Activated CD8-positive, alpha-beta memory T cell treated with anti-CD3 and anti-CD28 coated beads for 36 hours (primary cell): ENCODE measurements at regions not wholly inside any gene's neighbourhood (a gene's known extent, or its start where the extent isn't known, plus 50 kb on each side); places are given as distances from the start of the nearest gene placed in this dataset.

ENCODE experiments used
- CTCF ChIA-PET: fragments of 350-600 bp; sonication (Branson Sonifier 250); formaldehyde crosslinking; loops from one replicate; lab custom pipeline; 2021; ENCODE audit warnings: antibody characterized with exemption; lab: Charles Lee
- POLR2A ChIA-PET: fragments of 350-600 bp; sonication (Branson Sonifier 250); formaldehyde crosslinking; loops from one replicate; lab custom pipeline; 2021; ENCODE audit warnings: antibody characterized with exemption; lab: Charles Lee

GRCh38 chr6:40778918-40779317 lies 191.8 kb upstream of the LRFN2 start:
- ChIA-PET POLR2A (no interaction called here), CTCF (no interaction called here)

- CTCF ChIA-PET, result no interaction called here
- POLR2A ChIA-PET, result no interaction called here
Observed at GRCh38 chr6:40778196-40778595, 191.0 kb upstream of the LRFN2 start.

- POLR2A ChIA-PET, result no interaction called here
- CTCF ChIA-PET, result no interaction called here
Observed at GRCh38 chr6:40774932-40775331, 187.8 kb upstream of the LRFN2 start.

GRCh38 chr6:40770794-40771193 lies 183.6 kb upstream of the LRFN2 start:
- POLR2A ChIA-PET, result no interaction called here

GRCh38 chr6:40764726-40765125 lies 177.6 kb upstream of the LRFN2 start:
- CTCF ChIA-PET, result no interaction called here
- POLR2A ChIA-PET, result no interaction called here

More at GRCh38 chr6:40770794-40771193, 183.6 kb upstream of the LRFN2 start:
- CTCF ChIA-PET, result no interaction called here

GRCh38 chr6:40762981-40763380 lies 175.8 kb upstream of the LRFN2 start:
- ChIA-PET POLR2A (no interaction called here), CTCF (no interaction called here)

- ChIA-PET CTCF (no interaction called here), POLR2A (no interaction called here)
Observed at GRCh38 chr6:40760887-40761286, 173.7 kb upstream of the LRFN2 start.

- CTCF ChIA-PET, result no interaction called here
- POLR2A ChIA-PET, result no interaction called here
Observed at GRCh38 chr6:40759838-40760237, 172.7 kb upstream of the LRFN2 start.

- ChIA-PET CTCF (no interaction called here), POLR2A (no interaction called here)
Observed at GRCh38 chr6:40759264-40759663, 172.1 kb upstream of the LRFN2 start.

GRCh38 chr6:40755749-40756452 lies 168.7 kb upstream of the LRFN2 start:
- CTCF ChIA-PET, result no interaction called here
- POLR2A ChIA-PET, result no interaction called here

- CTCF ChIA-PET, result no interaction called here
- POLR2A ChIA-PET, result no interaction called here
Observed at GRCh38 chr6:40755046-40755681, 168.0 kb upstream of the LRFN2 start.

GRCh38 chr6:40754461-40755045 lies 167.4 kb upstream of the LRFN2 start:
- CTCF ChIA-PET, result no interaction called here
- POLR2A ChIA-PET, result no interaction called here

GRCh38 chr6:40753675-40754448 lies 166.7 kb upstream of the LRFN2 start:
- CTCF ChIA-PET, result no interaction called here
- POLR2A ChIA-PET, result no interaction called here

- POLR2A ChIA-PET, result no interaction called here
- CTCF ChIA-PET, result no interaction called here
Observed at GRCh38 chr6:40753048-40753447, 165.9 kb upstream of the LRFN2 start.

- CTCF ChIA-PET, result no interaction called here
- POLR2A ChIA-PET, result no interaction called here
Observed at GRCh38 chr6:40744835-40745234, 157.7 kb upstream of the LRFN2 start.

GRCh38 chr6:40743690-40744446 lies 156.7 kb upstream of the LRFN2 start:
- CTCF ChIA-PET, result no interaction called here

GRCh38 chr6:40743226-40743625 lies 156.1 kb upstream of the LRFN2 start:
- CTCF ChIA-PET, result no interaction called here
- POLR2A ChIA-PET, result no interaction called here

More at GRCh38 chr6:40743690-40744446, 156.7 kb upstream of the LRFN2 start:
- POLR2A ChIA-PET, result no interaction called here

GRCh38 chr6:40740518-40740917 lies 153.4 kb upstream of the LRFN2 start:
- CTCF ChIA-PET, result no interaction called here
- POLR2A ChIA-PET, result no interaction called here

GRCh38 chr6:40738551-40739193 lies 151.5 kb upstream of the LRFN2 start:
- CTCF ChIA-PET, result no interaction called here
- POLR2A ChIA-PET, result no interaction called here
